ENCODE measurements at regions not wholly inside any gene's neighbourhood (a gene's known extent, or its start where the extent isn't known, plus 50 kb on each side); places are given as distances from the start of the nearest gene placed in this dataset.

DNA sequence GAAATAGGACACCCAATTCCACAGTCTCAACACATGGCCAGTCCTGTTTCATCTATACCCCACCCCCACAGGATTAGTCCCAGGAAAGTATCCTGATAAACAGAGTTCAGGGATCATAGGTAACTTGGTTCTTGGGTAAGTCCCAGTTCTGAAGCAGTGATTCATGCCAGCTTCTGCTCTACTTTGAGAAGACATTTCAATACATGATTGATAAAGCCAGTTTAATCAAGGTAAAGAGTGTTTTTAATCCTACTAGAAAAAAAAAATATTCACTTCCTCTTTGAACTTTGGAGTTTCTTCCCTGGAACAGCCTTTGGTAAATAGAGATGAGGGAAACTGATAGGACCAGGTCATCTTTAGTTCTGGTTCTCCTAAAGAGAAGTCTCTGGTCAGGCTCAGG, 142.4 kb downstream of the TLR5 start:
- Histone ChIP-seq H4K8ac (ENCODE audit: extremely low read depth, insufficient read depth, low read length) (no peak overlapping the region), H3K27ac (ENCODE audit: low read depth, low read length) (no peak overlapping the region), H3K4me2 (ENCODE audit: insufficient read depth in 1 of 2, low read depth in 2 of 2, low read length in 2 of 2) (no peak overlapping the region), H3K23me2 (ENCODE audit: low read depth, low read length) (no peaks in the 10 kb centered on the region), H3K27me3 (replicated peaks in 1 of 4; ENCODE audit: control insufficient read depth in 3 of 4, extremely low read depth in 1 of 4, insufficient read depth in 3 of 4, low read length in 3 of 4) (no peaks in the 10 kb centered on the region; a peak in 1 of 7 replicates), H2BK20ac (ENCODE audit: low read length) (no peak overlapping the region), H2BK5ac (ENCODE audit: low read depth, low read length) (no peak overlapping the region), H3K79me2 (ENCODE audit: control insufficient read depth in 1 of 2, insufficient read depth in 2 of 2, low read length in 2 of 2) (no peaks in the 10 kb centered on the region), H3K4ac (replicated peaks; ENCODE audit: insufficient read length, low read depth, low read length) (no peak overlapping the region), H3K9me3 (ENCODE audit: insufficient read depth in 2 of 2, low read depth in 1 of 2, low read length in 1 of 2) (no peaks in the 10 kb centered on the region), H2BK15ac (ENCODE audit: low read length) (no peak overlapping the region), H2BK12ac (ENCODE audit: low read depth, low read length) (no peak overlapping the region), H2AFZ (ENCODE audit: low read length) (no peak overlapping the region), H3K18ac (ENCODE audit: extremely low read depth, low read length) (no peak overlapping the region), H3K56ac (replicated peaks; ENCODE audit: insufficient read length, low read depth, low read length) (no peak overlapping the region), H3K79me1 (ENCODE audit: low read depth, low read length) (no peaks in the 10 kb centered on the region), H3K4me1 (replicated peaks in 1 of 4; ENCODE audit: control insufficient read depth in 3 of 4, insufficient read depth in 4 of 4, low read length in 3 of 4) (peaks cover 0 to 2% (median under 1%) of the 10 kb centered on the region in 4 experiments; a peak in 3 of 7 replicates), H3K9ac (replicated peaks in 1 of 4; ENCODE audit: extremely low read depth in 1 of 4, low read depth in 3 of 4, low read length in 3 of 4) (no peak overlapping the region), H3K14ac (ENCODE audit: insufficient read length) (no peak overlapping the region), H2BK120ac (replicated peaks; ENCODE audit: low read depth, low read length) (no peak overlapping the region), H4K5ac (ENCODE audit: insufficient read length, low read depth, low read length) (no peak overlapping the region), H3K36me3 (ENCODE audit: control insufficient read depth in 2 of 4, insufficient read depth in 4 of 4, low read length in 3 of 4) (peaks cover 0 to 5% (median 0%) of the 10 kb centered on the region in 4 experiments; a peak in 2 of 8 replicates), H3K4me3 (ENCODE audit: extremely low read depth in 1 of 4, insufficient read depth in 2 of 4, low read depth in 3 of 4, low read length in 4 of 4) (no peak overlapping the region), H4K91ac (replicated peaks; ENCODE audit: insufficient read length, low read length) (no peak overlapping the region), H3K23ac (ENCODE audit: insufficient read length) (no peak overlapping the region), H2AK5ac (ENCODE audit: low read depth, low read length) (no peak overlapping the region), H4K20me1 (replicated peaks in 1 of 2; ENCODE audit: control insufficient read depth in 1 of 2, insufficient read depth in 2 of 2, low read length in 2 of 2) (no peaks in the 10 kb centered on the region)
- CTCF ChIA-PET (ENCODE audit: partially characterized antibody) = no interaction called here
- FAIRE-seq = no peak
- no peak for DNase-seq (ENCODE audit: low read depth in 1 of 2, low spot score in 2 of 2)
- POLR2A ChIA-PET (ENCODE audit: partially characterized antibody) = interaction anchor here (0.6 to 1.3 kb wide), 4 partner anchors 10 to 86 kb away, joined by 3 to 6 read pairs (median 4); no protein-coding TSS in a partner anchor
- no peak for TF ChIP-seq RNF2 (IDR thresholded peaks at IDR 0.05; ENCODE audit: borderline replicate concordance, low read depth, low read length, missing control alignments, poor library complexity, severe bottlenecking)
- TF ChIP-seq YY1 (IDR thresholded peaks at IDR 0.05; ENCODE audit: low read depth, low read length) = no peak
- no peak for TF ChIP-seq BACH1 (IDR thresholded peaks at IDR 0.05; ENCODE audit: low read length)
- TF ChIP-seq KDM5A (IDR thresholded peaks at IDR 0.05; ENCODE audit: low read length) = no peak
- TF ChIP-seq RBBP5 (IDR thresholded peaks at IDR 0.05; ENCODE audit: borderline replicate concordance, low read depth, low read length) = no peak
- TF ChIP-seq, protein P1, sequence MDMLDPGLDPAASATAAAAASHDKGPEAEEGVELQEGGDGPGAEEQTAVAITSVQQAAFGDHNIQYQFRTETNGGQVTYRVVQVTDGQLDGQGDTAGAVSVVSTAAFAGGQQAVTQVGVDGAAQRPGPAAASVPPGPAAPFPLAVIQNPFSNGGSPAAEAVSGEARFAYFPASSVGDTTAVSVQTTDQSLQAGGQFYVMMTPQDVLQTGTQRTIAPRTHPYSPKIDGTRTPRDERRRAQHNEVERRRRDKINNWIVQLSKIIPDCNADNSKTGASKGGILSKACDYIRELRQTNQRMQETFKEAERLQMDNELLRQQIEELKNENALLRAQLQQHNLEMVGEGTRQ (IDR thresholded peaks at IDR 0.05; ENCODE audit: low read length) = no peak
- no peak for TF ChIP-seq BRCA1 (IDR thresholded peaks at IDR 0.05; ENCODE audit: low read depth, low read length)
- no peak for TF ChIP-seq TAF7 (optimal IDR thresholded peaks at IDR 0.05; ENCODE audit: borderline replicate concordance, low read depth, low read length)
- no peak for TF ChIP-seq TAF1 (IDR thresholded peaks at IDR 0.05; ENCODE audit: low read depth, low read length)
